ENCODE measurements at regions not wholly inside any gene's neighbourhood (a gene's known extent, or its start where the extent isn't known, plus 50 kb on each side); places are given as distances from the start of the nearest gene placed in this dataset.

DNA sequence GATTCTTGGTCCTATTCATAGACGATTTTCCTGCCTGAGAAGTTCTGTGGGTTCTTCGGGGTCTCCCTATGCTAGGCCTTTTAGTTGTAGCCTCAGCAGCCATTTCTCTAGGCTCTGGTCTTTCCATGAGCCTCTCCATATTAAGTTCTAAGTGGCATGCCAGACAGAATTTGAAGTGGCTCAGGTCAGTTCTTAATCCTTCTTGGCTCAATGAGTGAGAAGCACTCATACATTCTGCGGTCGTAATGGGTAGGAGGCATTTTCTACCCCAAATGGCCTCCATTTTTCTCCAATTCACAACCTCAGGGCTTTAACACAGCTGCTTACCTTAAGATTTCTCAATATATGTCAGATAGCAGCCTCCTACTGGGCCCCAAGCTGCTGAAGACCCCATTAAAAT lies 405.3 kb upstream of the GALNT5 start:
- peak; percentile 1 for DNase-seq

DNA sequence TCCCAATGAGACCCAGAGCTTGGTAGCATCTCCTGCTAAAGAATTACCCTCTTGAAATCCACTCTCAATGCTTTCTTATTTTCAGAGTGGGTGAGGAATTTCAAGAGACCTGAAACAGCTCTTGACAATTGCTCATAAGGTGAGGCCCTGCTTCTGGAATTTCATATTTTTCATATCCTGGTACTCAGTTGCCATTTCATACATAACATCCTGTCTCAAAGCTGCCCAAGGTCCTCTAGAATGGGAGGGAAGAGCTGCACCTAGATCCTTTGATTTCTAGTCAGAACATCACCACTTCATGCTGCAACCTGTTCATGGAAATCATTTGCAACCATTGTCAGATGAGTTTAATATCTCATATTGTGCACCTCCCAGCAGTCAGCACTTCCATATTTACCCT lies 404.8 kb upstream of the GALNT5 start:
- DNase-seq, result no peak

DNA sequence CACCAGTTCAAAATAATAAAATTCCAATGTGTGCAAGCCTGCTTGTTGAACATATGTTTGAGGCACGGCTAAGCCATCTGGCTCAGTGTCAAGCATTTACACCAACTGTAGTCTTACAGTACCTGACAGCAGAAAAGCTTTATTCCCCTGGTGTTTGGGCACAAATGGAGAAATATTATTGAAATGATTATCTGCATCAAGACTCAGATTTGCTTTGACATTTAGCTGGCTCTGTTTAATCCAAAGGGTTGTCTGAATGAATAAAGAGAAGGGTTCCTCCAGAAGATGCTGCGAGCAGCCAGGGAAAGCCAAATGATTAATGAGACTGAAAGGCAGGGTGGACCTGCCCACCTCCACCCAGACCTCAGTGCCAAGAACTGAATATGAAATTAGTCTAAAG lies 393.2 kb upstream of the GALNT5 start:
- DNase-seq, result no peak

DNA sequence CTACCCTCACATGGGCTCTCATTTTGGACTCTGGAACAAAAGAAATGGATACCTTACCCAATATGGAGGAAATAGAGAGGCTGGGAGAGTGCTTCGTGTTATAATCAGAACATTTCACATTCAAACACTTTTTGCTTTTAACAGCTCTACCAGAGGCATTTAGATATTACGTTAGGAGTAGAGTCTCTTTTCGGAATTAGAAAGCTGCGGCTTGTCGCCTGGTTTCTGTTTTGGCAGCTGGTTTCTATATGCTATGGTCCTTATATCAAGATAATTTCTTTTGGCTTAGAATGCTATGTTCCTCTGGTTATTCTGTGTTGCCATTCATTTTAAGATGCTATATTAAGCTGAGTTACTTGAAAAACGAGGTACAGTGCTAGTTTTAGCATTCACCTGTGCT lies 392.8 kb upstream of the GALNT5 start:
- DNase-seq, result no peak

DNA sequence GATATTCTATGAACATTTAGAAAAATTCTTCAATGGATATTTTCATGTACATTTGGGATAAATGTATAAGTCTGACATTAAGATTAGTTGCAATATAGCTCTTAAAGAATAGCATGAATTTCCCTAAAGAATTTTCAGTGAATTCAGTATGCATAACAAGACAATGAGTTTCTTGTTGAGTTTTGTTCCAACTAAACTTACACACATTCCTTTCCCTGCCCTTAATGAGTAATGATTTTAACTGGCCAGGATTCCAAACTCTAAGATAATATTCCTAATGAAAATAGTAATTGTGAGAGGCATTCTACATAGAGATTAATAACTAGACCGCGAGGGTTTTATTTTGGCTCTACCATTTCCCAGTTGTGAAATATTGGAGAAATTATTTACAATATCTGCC lies 390.3 kb upstream of the GALNT5 start:
- DNase-seq, result no peak

DNA sequence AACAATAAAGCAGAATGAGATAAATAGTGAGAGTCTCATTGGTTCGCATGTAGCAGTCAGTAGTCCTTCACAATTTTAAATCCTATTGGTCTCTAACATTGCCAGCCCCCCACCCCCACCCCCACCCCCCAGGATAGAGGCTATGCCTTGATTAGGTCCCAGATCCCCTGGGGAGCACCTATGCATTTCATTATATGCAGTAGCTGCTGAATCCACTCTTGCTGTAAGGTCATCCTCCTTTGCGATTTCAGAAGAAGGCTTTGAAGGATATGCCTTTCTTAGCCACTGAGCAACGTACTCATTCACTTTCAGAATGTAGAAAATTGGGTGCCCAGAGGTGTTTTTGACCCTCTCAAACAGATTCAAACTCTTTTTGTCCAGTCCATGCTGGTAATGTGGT lies 382.8 kb upstream of the GALNT5 start:
- DNase-seq, result no peak

DNA sequence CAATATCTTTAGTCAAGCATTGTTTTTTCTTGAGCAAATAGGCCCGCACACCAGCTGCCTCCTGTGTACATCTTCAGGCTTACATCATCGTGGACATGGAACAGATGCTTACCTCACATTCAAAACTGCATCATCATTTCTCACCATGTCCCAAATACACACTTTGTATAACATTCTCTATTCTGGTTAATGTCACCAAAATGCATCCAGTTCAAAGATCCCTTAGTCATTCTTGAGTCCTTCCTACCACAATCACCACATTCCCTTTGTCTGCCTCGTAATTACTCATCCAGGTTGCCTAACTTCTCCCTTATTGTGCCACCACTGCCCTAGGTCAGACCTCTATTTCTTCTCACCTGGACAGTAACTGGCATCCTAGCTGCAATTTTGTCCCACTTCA lies 373.7 kb upstream of the GALNT5 start:
- no peak for DNase-seq

DNA sequence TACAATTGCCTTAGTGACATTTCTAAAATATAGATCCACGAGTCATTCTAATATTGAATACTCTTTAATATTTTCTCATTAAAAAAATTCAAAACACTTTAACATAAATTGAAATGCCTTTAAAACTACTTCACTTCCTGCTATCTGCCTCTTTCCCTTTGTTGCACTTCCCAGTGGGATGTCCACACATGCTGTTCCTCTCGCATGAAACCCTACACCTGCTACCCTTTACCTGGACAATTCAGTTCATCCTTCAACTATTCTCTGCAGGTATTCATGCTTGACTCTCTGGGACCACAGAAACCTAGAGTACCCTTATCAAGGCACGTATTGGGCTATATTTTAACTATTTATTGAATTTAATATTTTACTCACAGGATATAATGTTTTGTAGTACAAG lies 373.3 kb upstream of the GALNT5 start:
- DNase-seq, result no peak

DNA sequence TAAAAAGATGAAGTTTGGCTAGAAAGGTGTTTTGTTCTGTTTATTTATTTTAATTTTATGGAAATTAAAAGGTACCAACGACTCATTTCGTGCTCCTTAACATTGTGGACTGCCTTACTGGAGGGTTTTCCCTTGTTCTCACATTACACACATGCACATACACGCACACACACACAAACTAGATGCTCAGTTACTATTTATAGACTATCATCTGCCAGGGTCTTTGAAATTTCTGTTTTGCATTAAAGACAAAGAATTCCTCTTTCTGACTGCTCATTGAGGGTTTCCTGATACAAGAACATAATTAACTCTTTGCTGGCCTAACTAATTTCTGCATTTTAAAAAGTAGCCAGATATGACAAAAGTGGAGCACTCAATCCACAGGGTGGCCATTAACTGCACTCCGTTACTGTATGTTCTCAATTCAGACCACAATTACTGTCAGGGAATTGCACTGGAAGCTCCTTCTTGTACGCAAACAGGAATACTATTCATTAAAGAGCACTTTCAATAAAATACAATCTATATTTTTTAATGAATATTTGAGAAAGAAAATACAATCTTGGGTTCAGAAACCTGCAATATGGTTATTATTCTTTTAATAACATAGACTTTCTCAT lies 366.9 kb upstream of the GALNT5 start:
- no peak for DNase-seq

DNA sequence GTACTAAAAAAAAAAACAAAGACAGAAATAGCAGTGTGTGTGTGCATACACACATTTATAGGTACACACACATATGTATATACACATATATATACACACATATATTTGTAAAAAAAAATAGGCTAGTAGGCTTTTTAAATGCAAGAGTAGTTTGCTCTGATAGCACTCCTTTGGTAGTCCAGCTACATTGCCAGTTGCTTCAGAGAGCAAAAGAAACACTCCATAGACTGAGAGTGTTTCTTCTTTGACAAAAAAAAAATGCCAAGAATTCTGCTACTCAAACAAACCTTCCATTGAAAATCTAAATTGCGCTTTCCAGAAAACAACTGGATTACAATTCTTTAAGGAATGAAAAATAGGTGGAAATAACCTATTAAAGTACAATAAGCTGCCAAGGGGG lies 365.9 kb upstream of the GALNT5 start:
- no peak for DNase-seq

DNA sequence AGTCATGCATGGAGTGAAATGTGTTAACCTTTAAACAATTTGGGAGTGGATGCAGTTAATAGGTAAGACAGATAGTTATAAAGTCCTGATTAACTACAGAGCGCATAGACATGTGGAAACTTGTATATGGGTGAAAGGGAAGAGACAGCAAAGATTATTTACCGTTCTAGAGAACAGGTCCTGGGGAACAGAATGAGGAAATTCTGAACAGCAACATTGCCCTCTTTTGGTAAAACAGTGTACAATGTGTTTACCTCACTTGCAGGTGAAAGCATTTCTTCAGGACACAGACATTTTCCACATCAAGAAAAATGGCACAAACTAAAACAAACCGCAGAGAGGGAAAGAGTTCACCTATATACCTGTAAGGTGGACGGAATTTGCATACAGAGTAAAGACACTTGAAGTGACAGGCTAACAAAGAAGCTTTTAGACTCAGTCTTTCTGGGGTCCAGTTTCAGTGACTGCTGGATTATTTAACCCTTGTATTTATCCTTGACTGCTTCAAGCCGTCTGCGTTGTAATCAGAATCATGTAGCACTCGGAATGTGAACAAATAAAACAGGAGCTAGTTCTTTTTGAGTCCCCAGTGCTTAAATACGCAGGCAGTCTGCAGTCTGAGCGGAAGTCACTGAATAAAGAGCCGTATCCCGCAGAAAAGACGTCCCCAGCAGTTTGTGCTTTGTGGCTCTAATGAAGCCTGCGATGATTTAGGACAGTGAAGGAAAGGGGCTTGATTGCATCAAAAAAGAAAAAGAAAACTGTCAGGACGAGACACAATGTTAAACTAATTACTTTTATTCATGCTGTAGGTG lies 364.8 kb upstream of the GALNT5 start:
- peak; percentile 25 for DNase-seq

DNA sequence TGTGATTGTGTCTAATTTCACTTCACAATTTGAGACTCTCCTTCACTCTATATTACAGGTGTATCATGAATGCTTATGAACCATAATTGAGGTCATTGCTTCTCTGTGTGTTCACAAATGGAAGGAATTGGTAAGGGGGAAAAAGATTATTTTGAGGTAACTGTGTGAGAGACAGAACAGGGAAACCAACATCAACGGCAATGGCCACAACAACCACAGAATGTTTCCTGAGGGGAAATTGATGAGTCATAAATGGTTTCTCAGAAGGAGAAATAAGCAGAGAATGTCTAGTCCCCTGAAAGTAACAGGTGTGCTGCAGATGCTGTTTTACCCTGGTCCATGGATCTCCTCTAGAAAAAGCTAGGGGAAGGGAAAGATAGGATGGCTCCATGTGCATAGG lies 361.2 kb upstream of the GALNT5 start:
- no peak for DNase-seq

DNA sequence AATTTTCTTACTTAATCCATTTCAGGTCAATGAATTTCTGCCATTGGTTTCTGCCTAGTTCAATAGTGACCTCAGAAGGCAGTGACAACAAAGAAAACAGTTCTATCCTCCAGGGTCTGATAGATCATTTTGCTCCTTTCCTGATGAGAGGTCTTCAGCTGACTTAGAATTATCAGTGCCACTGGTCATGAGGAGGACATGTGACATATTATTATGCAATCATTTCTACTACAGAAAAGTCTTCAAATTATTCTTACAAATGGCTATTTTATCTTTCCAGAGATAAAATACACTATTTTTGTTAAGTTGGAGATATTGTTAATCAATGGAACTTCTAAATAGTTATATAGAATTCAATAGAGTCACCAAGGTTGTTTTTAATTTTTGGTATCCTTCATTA lies 360.0 kb upstream of the GALNT5 start:
- no peak for DNase-seq

DNA sequence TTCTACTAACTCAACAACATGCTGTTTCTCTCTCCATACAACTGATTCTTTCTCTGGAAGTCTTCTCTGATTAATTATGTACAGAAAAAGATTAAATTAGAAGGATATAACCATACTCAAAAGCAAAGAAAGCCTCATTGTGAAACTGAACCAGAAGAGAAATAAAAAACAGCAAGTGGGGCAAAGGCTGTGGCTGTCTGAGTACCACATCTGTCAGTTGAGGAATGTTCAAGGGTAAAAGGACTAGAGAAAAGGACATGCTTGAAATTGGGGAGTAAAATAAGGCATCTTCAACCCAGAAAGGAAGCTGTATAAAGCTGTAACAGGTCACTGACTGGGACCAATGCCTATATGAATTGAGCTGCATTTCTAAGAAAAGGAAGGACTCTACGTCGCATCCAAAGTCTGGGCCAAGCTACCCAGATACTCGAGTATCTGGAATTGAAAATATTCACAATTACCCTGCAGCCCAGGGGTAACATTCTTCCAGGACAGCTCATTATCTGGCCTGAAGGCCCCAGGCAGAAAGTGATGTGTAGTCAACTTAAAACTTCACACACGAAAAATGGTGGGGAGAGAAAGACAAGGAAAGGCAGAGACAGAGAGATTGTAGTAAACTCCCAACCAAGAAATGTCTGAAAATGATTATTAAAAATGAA lies 356.0 kb upstream of the GALNT5 start:
- no peak for DNase-seq

DNA sequence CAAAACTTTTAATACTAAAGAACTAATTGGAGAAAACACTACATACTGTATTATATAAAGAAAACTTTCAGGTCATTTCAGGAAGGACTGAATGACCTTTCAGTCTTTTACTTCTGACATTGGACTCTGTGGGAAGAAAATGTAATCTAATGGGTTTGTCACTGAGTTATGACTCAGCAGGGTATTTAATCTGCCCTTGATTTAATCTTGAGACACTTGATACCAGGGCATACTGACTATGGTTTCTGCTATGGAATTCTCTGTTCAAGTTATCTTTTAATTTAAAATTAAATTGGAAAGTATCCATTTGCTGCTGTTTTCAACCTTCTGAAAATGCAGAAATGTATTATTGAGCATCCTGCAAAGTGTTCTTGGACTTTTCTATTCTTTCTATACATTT lies 354.2 kb upstream of the GALNT5 start:
- no peak for DNase-seq

DNA sequence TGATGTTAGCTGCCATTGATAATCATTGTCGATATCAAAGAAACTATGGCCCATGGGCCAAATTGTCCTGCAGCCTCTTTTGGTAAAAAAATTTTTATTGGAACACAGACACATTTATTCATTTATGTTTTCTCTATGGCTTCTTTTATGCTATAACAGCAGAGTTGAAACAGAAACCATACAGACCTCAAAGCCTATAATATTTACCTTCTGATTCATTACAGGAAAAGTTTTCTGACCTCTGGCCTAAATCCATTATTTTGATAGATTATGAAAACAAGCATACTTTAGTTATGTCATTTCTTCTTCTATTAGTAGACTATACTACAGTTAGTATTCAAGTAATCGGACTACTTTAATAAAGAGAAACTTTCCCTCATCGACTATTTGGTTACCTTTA lies 349.7 kb upstream of the GALNT5 start:
- no peak for DNase-seq

DNA sequence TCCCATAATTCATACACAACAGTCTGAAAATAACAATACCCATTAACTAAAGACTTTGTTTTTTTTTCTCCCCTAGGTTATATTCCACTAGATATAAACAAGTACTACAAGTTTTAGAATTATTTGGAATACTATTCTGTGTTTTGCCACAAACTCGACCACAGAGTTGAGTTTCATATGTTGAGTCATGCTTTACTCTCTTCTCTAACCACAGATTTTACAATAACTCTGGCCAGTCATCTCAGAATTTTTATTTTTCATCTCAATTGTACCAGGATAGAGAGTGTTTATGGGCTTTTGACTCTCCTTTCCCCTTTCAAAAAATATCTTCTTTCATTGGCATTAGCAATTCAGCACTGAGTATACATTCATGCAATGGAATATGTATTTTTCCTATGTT lies 348.7 kb upstream of the GALNT5 start:
- no peak for DNase-seq

DNA sequence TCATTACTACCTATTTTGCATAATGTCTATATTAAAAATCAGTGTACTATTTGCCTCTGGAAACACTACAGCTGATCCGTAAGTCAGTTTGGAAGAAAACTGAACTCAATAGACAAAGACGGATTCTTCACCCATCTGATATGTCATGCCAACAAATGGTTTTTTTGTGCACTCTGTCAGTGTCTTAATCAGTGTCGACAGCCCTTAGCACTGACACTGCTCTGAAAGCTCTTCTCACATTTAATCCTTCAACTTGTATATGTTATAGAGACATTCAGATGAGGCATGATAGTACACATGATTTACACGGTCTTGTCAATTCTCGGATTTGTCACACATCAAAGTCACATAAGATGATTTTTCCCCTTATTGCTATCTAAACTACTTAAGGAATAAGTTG lies 347.5 kb upstream of the GALNT5 start:
- no peak for DNase-seq

DNA sequence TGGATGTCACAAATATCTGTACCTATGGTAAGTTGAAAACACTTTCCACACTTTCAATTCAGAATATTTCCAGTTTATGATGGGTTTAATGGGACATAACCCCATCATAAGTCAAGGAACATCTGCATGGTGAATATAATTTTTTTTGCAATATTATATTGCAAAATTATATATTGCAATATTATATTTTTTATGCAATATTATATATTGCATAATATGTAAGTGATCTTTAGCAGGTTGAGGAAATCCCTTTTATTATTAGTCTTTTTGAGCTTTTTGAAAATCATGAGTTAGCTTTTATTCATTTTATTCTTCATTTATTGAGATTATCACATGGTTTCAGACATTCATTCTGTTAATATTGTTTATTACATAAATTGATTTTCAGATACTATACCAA lies 342.2 kb upstream of the GALNT5 start:
- DNase-seq, result no peak

DNA sequence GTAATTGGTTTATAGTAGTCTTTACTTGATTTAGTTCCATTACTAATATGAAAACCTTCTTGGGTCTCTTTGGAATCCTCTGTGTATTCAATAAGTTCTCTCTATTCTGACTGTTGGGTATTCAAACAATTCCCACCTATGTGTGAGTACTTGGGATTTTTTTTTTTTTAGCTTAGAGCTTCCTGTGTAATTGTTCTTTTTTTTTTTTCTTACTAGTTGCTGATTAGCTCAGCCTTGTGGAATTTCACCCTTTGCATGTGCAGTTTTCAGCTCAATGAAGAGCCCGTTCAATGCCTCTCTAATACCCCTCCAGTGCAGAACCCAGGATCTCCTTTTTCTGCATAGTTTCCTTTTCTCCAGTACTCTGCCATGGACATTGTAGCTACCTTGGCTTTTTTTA lies 339.1 kb upstream of the GALNT5 start:
- DNase-seq, result no peak

DNA sequence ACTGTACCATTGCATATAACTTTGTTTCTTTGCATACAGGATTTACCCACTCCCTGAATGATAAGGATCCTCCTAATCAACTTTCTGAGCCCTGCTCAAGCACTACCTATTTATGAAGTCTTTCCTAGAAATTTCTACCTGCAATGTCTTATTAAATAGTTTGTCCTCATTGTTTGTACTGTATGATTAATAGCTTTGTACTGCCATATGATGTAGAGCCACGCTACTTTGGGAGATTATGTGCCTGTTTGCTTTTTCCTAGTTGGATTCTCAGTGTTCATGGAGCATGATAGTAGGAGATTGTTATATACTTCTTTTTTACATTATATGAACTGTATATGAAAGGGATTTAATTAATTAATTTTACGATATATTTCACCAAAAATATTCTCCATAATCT lies 327.1 kb upstream of the GALNT5 start:
- no peak for DNase-seq

DNA sequence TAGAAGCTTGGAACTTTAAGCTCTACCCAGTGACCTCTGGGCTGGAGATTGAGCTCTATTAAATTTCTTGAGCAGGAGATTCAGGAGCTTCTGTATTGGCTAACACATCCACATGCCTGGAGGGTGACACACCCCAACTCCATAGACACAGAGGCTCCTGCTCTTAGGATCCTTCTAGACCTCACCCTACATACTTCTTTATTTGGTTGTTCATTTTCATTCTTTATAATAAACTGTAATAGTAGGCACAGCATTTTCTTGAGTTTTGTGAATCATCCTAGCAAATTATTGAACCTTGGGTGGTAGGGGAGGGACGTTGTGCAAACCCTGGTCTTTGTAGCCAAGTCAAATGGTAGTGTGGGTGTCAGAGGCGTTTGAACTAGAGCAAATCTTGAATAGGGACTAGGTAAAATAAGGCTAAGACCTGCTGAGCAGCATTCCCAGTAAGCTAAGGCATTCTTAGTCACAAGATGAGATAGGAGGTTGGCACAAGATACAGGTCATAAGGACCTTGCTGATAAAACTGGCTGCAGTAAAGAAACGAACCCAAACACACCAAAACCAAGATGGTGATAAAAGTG lies 323.8 kb upstream of the GALNT5 start:
- no peak for DNase-seq

DNA sequence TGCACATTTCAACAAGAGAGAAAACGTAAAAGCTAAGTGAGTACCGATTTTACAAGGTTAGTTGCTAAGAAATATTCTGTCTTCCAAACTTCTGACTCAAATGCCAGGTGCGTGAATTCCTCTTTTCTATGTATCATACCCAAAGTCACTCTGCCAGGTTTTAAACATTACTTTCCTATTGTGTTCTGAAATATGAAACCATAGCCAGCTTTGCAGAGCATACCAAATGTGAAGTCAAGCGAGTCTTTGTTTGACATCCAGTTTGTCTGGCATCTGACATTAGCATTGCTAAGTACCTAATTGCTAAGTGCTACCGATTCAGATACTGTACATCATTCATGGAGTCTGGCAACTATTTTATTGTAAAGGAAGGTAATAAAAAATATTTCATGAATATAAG lies 321.9 kb upstream of the GALNT5 start:
- DNase-seq, result no peak

DNA sequence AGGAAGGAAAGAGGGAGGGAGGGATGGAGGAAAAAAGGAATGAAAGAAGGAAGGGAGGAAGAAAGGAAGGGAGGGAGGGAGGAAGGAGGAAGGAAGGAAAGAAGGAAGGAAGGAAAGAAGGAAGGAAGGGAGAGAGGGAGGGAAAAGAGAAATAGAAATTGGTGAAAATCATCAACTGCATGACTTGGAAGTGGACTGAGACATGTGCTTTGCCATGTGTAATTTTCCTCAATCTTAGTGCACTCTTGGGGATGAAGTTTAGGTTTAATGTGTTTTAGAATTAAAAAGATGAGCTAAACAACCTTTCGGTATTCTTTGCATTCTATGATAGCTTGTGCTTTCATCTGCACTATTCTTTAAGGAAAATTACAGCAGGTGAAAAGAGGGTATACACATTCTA lies 320.1 kb upstream of the GALNT5 start:
- no peak for DNase-seq
